Stimulated activated CD4-positive, alpha-beta T cell treated with anti-CD3 and anti-CD28 coated beads, Interleukin-15, amount 100 ng/mL, for 24 hours (primary cell): ENCODE measurements at regions not wholly inside any gene's neighbourhood (a gene's known extent, or its start where the extent isn't known, plus 50 kb on each side); places are given as distances from the start of the nearest gene placed in this dataset.

Source experiments
- DNase-seq: peaks from one replicate; pipeline ENCODE4 v3.0.0-alpha.2; 2020

GRCh38 chr6:113170454-113170853 lies 686.7 kb upstream of the MARCKS start:
- no peak for DNase-seq

GRCh38 chr6:113171882-113172281 lies 685.3 kb upstream of the MARCKS start:
- no peak for DNase-seq

- DNase-seq = no peak
Observed at GRCh38 chr6:113172531-113172966, 684.6 kb upstream of the MARCKS start.

GRCh38 chr6:113178349-113178748 lies 678.8 kb upstream of the MARCKS start:
- no peak for DNase-seq

GRCh38 chr6:113181164-113181563 lies 676.0 kb upstream of the MARCKS start:
- DNase-seq = no peak

GRCh38 chr6:113182370-113183141 lies 674.6 kb upstream of the MARCKS start:
- no peak for DNase-seq

- DNase-seq = no peak
Observed at GRCh38 chr6:113184291-113184690, 672.9 kb upstream of the MARCKS start.

GRCh38 chr6:113184736-113185135 lies 672.4 kb upstream of the MARCKS start:
- DNase-seq = no peak

- DNase-seq = no peak
Observed at GRCh38 chr6:113185299-113185698, 671.8 kb upstream of the MARCKS start.

GRCh38 chr6:113187661-113188060 lies 669.5 kb upstream of the MARCKS start:
- DNase-seq = no peak

GRCh38 chr6:113188962-113189361 lies 668.2 kb upstream of the MARCKS start:
- no peak for DNase-seq

- no peak for DNase-seq
Observed at GRCh38 chr6:113190170-113190569, 667.0 kb upstream of the MARCKS start.

- DNase-seq = no peak
Observed at GRCh38 chr6:113194090-113194489, 663.1 kb upstream of the MARCKS start.

GRCh38 chr6:113202852-113203714 lies 654.1 kb upstream of the MARCKS start:
- no peak for DNase-seq

- no peak for DNase-seq
Observed at GRCh38 chr6:113203715-113204110, 653.4 kb upstream of the MARCKS start.

GRCh38 chr6:113205553-113205952 lies 651.6 kb upstream of the MARCKS start:
- DNase-seq = no peak

- no peak for DNase-seq
Observed at GRCh38 chr6:113208726-113209125, 648.4 kb upstream of the MARCKS start.

GRCh38 chr6:113209315-113209714 lies 647.8 kb upstream of the MARCKS start:
- no peak for DNase-seq

GRCh38 chr6:113211170-113211569 lies 646.0 kb upstream of the MARCKS start:
- DNase-seq = no peak

- no peak for DNase-seq
Observed at GRCh38 chr6:113219783-113220182, 637.4 kb upstream of the MARCKS start.

GRCh38 chr6:113220832-113221231 lies 636.3 kb upstream of the MARCKS start:
- DNase-seq = no peak

- no peak for DNase-seq
Observed at GRCh38 chr6:113221850-113222249, 635.3 kb upstream of the MARCKS start.

GRCh38 chr6:113246186-113246585 lies 611.0 kb upstream of the MARCKS start:
- DNase-seq = no peak

- DNase-seq = no peak
Observed at GRCh38 chr6:113248532-113248931, 608.6 kb upstream of the MARCKS start.
